Thyroid gland (tissue), 4 donors: ENCODE measurements at regions not wholly inside any gene's neighbourhood (a gene's known extent, or its start where the extent isn't known, plus 50 kb on each side); places are given as distances from the start of the nearest gene placed in this dataset.

Experiments
- POLR2A ChIP-seq, 2 donors: fragments of 450-650 bp; IDR thresholded peaks; one replicate each; pipeline ENCODE4 v1.6.1; 2017; ENCODE audit warnings: antibody characterized with exemption in 2 of 2, mild to moderate bottlenecking in 2 of 2, moderate library complexity in 1 of 2
- TF ChIP-seq, protein P1 (sequence below), 6 experiments: fragments of 200-600 bp in 3 of 6; fragments of 450-650 bp in 3 of 6; sonication (generic) in 3 of 6; IDR thresholded peaks; one replicate each; pipeline ENCODE4 v1.5.1; 2016 to 2019; ENCODE audit warnings: antibody characterized with exemption in 6 of 6, mild to moderate bottlenecking in 2 of 6, inconsistent platforms in 1 of 6, moderate library complexity in 1 of 6

DNA sequence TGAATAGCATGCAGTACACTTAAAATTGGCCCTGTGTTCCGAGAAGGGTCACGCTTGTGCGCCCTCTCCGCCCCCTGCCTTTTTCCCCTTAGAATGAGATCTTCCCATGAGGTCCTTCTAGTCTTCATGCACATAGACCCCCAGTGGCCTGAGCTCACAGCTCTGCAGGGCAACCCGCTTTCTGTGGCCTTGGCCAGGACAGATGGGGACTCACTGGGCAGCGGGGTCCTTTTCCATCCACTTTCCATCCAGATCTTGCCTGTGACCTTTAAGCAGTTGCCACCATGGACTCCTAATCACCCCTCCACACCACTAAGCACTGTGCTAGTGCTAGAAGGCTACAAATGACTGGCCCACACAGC is 244.4 kb downstream of the UACA start:
- TF ChIP-seq, protein P1, sequence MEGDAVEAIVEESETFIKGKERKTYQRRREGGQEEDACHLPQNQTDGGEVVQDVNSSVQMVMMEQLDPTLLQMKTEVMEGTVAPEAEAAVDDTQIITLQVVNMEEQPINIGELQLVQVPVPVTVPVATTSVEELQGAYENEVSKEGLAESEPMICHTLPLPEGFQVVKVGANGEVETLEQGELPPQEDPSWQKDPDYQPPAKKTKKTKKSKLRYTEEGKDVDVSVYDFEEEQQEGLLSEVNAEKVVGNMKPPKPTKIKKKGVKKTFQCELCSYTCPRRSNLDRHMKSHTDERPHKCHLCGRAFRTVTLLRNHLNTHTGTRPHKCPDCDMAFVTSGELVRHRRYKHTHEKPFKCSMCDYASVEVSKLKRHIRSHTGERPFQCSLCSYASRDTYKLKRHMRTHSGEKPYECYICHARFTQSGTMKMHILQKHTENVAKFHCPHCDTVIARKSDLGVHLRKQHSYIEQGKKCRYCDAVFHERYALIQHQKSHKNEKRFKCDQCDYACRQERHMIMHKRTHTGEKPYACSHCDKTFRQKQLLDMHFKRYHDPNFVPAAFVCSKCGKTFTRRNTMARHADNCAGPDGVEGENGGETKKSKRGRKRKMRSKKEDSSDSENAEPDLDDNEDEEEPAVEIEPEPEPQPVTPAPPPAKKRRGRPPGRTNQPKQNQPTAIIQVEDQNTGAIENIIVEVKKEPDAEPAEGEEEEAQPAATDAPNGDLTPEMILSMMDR (IDR thresholded peaks at IDR 0.05): no peak
- no peak for TF ChIP-seq POLR2A (IDR thresholded peaks at IDR 0.05)
